ENCODE measurements at regions not wholly inside any gene's neighbourhood (a gene's known extent, or its start where the extent isn't known, plus 50 kb on each side); places are given as distances from the start of the nearest gene placed in this dataset.

DNA sequence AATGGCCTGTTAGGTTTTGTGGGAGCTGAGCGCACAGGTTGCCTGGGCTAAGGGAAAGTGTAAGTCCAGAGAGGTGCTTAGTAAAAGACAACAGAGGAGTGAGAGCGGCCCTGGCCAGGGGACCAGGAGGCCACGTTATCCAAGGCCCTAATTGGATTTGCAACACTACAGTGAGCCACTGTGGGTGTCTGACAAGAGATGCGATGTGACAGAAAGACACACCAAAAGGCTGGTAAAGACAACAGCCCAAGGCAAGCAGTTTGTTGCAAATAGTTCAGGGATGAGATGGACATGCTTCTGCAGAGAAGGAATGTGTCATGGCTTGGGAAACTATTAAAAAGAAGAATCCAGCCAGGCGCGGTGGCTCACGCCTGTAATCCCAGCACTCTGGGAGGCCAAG lies 162.7 kb upstream of the KIT start:
- TF ChIP-seq TAF1 (conservative IDR thresholded peaks at IDR 0.05) (no peak), CTCF (IDR thresholded peaks at IDR 0.05; ENCODE audit: low read depth, low read length, missing input control) (no peak), YY1 (IDR thresholded peaks at IDR 0.05) (no peak)
